ENCODE measurements at regions not wholly inside any gene's neighbourhood (a gene's known extent, or its start where the extent isn't known, plus 50 kb on each side); places are given as distances from the start of the nearest gene placed in this dataset.

DNA sequence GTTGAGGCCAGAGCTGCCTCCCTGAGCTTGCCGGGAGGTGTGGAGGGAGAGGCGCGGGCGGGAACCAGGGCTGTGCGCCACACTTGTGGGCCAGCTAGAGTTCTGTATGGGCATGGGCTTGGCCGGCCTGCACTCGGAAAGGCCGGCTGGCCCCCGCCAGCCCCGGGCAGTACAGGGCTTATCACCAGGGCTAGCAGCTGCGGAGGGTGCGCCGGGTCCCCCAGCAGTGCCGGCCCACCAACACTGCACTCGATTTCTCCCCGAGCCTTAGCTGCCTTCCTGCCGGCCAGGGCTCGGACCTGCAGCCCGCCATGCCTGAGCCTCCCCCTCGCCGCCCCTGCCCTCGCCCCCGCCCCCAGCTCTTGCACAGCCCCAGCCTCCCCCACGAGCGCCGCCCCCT, 472.7 kb downstream of the TFAP2A start:
- no peak for DNase-seq (ENCODE audit: low read depth in 2 of 2)

DNA sequence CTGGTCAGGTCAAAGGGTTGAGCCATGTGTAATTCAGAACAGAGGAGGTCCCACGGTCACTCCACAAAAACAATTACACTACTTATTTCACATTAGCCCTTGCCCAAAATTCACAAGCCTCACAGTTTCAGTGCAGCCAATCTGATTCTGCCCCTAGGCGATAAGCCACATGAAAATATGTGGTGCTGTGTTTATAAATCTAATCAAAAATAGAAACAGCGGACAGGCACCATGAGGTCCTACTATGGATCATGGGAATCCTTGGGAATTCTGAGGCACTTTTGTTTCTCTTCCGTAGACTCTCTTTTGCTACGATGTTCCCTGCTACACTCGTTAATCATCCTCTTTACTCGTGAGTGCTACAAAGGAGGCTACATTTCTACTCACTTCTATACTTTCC, 476.1 kb downstream of the TFAP2A start:
- no peak for DNase-seq (ENCODE audit: low read depth in 2 of 2)

- DNase-seq (ENCODE audit: low read depth in 2 of 2): no peak
Observed at GRCh38 chr6:9937031-9937763, 477.7 kb downstream of the TFAP2A start.

DNA sequence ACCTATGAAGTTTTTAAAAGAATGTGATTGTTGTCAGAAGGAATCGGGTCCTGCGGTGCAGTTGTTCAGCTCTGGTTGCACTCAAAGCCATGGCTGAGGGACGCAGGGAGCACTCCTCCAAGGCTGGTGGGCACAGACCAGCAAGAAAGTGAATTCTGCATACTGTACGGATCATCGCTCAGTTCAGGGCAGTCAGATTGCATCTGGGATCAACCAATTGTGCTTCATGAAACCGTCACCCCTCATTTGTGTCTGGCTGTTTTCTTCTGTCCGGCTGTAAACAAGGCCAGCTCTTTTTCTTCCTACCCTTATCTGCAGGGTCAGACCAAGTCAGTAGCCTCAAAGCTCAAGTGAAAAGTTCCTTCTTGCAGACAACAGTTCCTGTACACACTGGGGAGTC, 478.3 kb downstream of the TFAP2A start:
- no peak for DNase-seq (ENCODE audit: low read depth in 2 of 2)

DNA sequence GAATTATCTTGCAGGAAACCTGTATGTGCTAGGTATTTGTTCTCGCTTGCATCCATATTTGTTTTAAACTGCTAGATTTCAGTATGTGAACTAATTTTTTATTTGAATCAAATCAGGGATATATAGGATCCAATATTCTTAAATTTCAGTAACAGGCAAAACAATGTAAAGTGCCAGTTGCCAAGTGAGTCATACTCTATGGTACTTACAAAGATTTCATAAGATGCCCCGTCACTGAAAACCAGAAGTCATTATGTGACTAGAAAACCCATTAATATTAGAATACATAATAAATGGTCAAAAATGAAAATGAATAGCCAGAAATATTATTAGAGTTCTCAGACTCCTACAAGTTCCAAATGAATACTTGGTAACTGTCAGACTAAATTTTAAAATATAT, 481.2 kb downstream of the TFAP2A start:
- DNase-seq (ENCODE audit: low read depth in 2 of 2): no peak

- no peak for DNase-seq (ENCODE audit: low read depth in 2 of 2)
Observed at GRCh38 chr6:9927275-9927674, 487.6 kb downstream of the TFAP2A start.

- no peak for DNase-seq (ENCODE audit: low read depth in 2 of 2)
Observed at GRCh38 chr6:9924971-9925370, 489.9 kb downstream of the TFAP2A start.

DNA sequence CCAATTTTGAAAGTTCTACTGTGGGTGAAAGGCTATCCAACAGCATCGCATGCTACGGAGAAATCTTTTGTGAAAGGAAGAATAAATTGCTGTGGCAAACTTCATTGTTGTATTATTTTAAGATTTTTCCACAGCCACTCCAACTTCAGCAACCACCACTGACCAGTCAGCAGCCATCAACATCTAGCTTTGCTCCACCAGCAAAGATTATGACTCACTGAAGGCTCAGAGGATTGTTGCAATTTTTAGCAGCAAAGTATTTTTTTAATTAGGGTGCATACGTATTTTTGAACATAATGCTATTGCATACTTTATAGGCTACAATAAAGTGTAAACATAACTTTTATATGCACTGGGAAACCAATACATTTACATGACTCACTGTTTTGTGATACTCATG, 493.5 kb downstream of the TFAP2A start:
- DNase-seq (ENCODE audit: low read depth in 2 of 2): no peak

- no peak for DNase-seq (ENCODE audit: low read depth in 2 of 2)
Observed at GRCh38 chr6:9914951-9915350, 499.9 kb downstream of the TFAP2A start.

GRCh38 chr6:9901376-9901775, 513.5 kb downstream of the TFAP2A start:
- no peak for DNase-seq (ENCODE audit: low read depth in 2 of 2)

GRCh38 chr6:9896806-9897205, 518.1 kb downstream of the TFAP2A start:
- peak in 1 of 2 donors; percentile 40 for DNase-seq (ENCODE audit: low read depth in 2 of 2)

- DNase-seq (ENCODE audit: low read depth in 2 of 2): no peak
Observed at GRCh38 chr6:9890893-9891292, 524.0 kb downstream of the TFAP2A start.

- DNase-seq (ENCODE audit: low read depth in 2 of 2): no peak
Observed at GRCh38 chr6:9890469-9890868, 524.4 kb downstream of the TFAP2A start.

GRCh38 chr6:9878535-9878934, 536.3 kb downstream of the TFAP2A start:
- no peak for DNase-seq (ENCODE audit: low read depth in 2 of 2)

GRCh38 chr6:9875605-9876353, 539.1 kb downstream of the TFAP2A start:
- no peak for DNase-seq (ENCODE audit: low read depth in 2 of 2)

DNA sequence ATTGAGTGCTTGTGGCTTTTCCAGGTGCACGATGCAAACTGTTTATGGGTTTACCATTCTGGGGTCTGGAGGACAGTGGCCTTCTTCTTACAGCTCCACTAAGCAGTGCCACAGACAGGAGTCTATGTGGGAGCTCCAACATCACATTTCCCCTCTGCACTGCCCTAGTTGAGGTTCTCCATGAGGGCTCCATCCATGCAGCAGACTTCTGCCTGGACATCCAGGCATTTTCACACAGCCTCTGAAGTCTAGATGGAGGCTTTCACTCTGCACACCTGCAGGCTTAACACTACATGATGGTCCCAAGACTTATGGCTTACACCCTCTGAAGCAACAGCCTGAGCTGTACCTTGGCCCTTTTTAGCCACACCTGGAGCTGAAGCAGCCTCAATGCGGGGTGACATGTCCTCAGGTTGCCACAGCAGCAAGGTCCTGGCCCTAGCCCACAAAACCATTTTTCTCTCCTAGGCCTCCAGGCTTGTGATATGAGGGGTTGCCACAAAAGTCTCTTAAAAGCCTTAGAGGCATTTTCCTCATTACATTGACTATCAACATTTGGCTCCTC, 552.2 kb downstream of the TFAP2A start:
- DNase-seq (ENCODE audit: low read depth in 2 of 2): no peak

GRCh38 chr6:9851541-9852380, 563.1 kb downstream of the TFAP2A start:
- peak; percentile 38 to 50 for DNase-seq (ENCODE audit: low read depth in 2 of 2)

DNA sequence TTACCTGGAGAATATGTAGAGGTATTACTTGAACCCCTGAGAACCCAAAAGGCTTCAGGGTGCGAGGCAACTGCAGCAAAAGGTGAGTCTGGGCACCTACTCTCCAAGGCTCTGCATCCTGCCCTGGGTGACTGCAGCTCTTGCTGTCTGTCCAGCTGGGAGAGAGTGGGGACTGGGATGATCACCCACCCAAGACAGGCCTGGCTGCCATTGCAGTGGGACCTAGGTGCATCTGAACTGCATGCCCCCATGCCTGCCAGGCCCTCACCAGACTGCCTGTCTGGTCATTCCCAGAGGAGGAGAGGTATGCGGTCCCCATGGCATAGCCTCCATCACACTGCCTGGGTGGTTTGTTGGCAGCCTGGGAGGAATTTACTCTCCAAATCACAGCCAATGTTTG, 563.9 kb downstream of the TFAP2A start:
- DNase-seq (ENCODE audit: low read depth in 2 of 2): no peak

DNA sequence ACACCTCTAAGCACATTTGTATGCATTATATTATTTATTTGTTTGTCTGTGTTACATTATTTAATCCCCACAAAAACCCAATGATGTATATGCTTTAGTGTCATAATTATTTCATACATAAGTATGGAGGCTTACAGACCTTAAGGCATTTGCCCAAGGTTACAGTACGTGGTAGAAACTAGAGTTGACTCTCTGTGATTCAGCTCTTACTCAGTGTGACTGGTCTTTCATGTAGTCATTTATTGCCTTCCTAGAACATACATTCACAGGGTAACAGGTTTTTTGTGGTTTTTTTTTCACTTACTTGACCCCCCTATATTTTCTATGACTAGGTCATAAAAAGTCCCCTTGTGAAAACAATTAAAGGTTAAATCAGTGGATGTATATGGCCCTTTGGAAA, 566.8 kb downstream of the TFAP2A start:
- no peak for DNase-seq (ENCODE audit: low read depth in 2 of 2)

DNA sequence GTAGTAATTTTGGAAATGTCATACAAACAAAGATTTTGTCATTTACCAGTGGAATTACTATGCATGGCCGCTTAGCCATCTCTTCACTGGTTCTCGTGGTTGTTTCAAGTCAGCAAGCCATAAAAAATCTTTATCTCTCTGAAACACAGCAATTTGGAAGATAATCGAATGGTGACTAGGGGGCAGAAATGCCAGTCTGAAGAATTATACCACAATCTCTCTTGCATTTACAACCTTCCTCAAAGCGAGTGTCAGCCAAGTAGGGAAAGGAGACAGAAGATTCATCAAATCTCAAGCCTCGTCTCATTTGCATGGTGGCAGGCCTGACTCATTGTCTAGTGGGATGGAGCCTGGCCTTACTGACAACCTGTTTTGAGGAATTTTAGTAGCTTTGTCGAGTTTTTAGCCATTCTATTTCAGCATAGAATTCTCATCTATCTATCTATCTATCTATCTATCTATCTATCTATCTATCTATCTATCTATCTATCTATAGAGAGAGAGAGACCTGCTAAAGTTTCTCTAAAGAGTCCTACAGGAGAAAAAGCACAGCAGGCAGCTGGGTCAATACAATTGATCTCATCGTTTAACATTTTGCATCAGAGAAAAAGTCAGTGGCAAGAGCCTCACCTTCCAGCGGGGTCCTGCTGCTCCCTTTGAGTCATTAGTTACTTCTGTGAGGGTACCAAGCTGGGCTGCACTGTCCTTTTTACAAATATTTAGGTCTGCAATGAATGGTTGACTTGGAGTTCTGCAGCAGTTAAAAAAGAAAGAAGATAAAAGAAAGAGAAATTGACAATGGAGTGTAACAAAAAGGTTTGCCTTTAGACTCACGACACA, 572.8 kb downstream of the TFAP2A start:
- DNase-seq (ENCODE audit: low read depth in 2 of 2): no peak

- peak; percentile 61 to 80 for DNase-seq (ENCODE audit: low read depth in 2 of 2)
Observed at GRCh38 chr6:9834233-9834632, 580.6 kb downstream of the TFAP2A start.

Data from lung microvascular endothelial cell (primary cell).